ENCODE measurements at regions not wholly inside any gene's neighbourhood (a gene's known extent, or its start where the extent isn't known, plus 50 kb on each side); places are given as distances from the start of the nearest gene placed in this dataset.

DNA sequence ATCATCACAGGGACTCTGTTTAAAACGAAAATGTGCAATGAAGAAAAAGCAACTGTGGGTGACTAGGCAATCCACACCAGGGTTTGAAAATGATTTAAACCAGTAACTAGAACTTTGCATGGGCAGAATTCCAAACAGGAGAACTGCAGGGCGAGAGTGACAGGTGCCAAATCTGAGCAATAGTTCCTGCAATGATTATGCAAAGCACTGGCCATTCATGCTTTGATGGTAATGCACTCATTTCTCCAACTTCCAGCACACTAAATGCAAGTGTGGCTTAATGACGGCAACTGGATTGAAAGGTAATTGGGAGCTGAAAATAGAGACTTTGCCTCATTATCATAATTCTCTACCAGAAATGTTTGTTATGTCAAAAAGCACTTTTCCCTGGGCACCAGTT, 140.5 kb upstream of the TMCC3 start:
- H3K9me3 Mint-ChIP-seq = peaks cover 0 to 2% (median 0%) of the 10 kb centered on the region in 7 donors
- no peak overlapping the region for H3K27ac Mint-ChIP-seq
- Histone ChIP-seq H3K79me2 (ENCODE audit: insufficient read depth, low read length) (no peaks in the 10 kb centered on the region), H3K9ac (ENCODE audit: insufficient read depth, low read length, poor library complexity, severe bottlenecking) (no peak overlapping the region), H3K4me1 (ENCODE audit: control insufficient read depth in 1 of 2, insufficient read depth in 2 of 2, low read length in 2 of 2) (peaks cover 13 to 19% of the 10 kb centered on the region in 2 donors), H3K4me2 (replicated peaks; ENCODE audit: extremely low read depth, low read length, poor library complexity, severe bottlenecking) (no peak overlapping the region), H3K9me3 (replicated peaks in 1 of 2; ENCODE audit: control insufficient read depth in 1 of 2, insufficient read depth in 1 of 2, low read length in 2 of 2) (no peaks in the 10 kb centered on the region), H3K27ac (ENCODE audit: low read depth in 1 of 2, low read length in 2 of 2) (no peak overlapping the region), H3K27me3 (ENCODE audit: control insufficient read depth in 2 of 2, insufficient read depth in 2 of 2, low read length in 2 of 2) (no peaks in the 10 kb centered on the region), H3K36me3 (replicated peaks in 1 of 2; ENCODE audit: control insufficient read depth in 1 of 2, insufficient read depth in 2 of 2, low read length in 2 of 2) (no peaks in the 10 kb centered on the region), H2AFZ (ENCODE audit: insufficient read depth, low read depth, low read length, poor library complexity, severe bottlenecking) (no peak overlapping the region), H3K4me3 (replicated peaks in 1 of 3; ENCODE audit: low read depth in 2 of 3, low read length in 3 of 3) (no peak overlapping the region), H4K20me1 (ENCODE audit: insufficient read depth, low read length) (no peaks in the 10 kb centered on the region)
- WGBS (ENCODE audit: insufficient coverage) = no CpG with 5 or more reads among the region's 3 CpGs
- H3K27me3 Mint-ChIP-seq (ENCODE audit: low read depth in 3 of 3) = no peaks in the 10 kb centered on the region
- DNase-seq = no peak
- TF ChIP-seq, protein P1, sequence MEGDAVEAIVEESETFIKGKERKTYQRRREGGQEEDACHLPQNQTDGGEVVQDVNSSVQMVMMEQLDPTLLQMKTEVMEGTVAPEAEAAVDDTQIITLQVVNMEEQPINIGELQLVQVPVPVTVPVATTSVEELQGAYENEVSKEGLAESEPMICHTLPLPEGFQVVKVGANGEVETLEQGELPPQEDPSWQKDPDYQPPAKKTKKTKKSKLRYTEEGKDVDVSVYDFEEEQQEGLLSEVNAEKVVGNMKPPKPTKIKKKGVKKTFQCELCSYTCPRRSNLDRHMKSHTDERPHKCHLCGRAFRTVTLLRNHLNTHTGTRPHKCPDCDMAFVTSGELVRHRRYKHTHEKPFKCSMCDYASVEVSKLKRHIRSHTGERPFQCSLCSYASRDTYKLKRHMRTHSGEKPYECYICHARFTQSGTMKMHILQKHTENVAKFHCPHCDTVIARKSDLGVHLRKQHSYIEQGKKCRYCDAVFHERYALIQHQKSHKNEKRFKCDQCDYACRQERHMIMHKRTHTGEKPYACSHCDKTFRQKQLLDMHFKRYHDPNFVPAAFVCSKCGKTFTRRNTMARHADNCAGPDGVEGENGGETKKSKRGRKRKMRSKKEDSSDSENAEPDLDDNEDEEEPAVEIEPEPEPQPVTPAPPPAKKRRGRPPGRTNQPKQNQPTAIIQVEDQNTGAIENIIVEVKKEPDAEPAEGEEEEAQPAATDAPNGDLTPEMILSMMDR (IDR thresholded peaks at IDR 0.05) = no peak
- no peak overlapping the region for H3K4me3 Mint-ChIP-seq
- no peaks in the 10 kb centered on the region for H3K36me3 Mint-ChIP-seq
- intact Hi-C loops (cut with micrococcal nuclease) = no loop called here
- H3K4me1 Mint-ChIP-seq = peaks cover 15% of the 10 kb centered on the region

DNA sequence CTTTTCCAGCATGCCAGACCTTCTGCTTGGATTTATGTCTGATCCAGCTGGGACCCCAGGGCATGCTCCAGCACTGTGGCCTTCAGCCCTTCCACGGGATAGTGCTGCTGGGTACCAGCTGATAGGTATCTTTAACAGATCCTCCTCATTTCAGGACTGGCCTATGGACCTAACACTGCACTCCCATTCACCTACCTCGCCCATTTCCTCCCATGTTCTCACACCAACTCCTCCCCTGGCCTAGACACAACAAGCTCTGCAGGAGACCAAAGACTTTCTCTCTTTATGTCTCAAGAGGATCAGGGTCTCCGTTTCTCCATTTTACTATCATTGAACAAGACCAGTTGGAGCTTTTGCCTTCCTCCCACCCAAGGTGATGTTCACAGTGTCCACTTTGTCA, 140.0 kb upstream of the TMCC3 start:
- TF ChIP-seq, protein P1 (IDR thresholded peaks at IDR 0.05) = no peak
- H3K4me2 ChIP-seq (replicated peaks; ENCODE audit: extremely low read depth, low read length, poor library complexity, severe bottlenecking) = no peak overlapping the region
- intact Hi-C loops (cut with micrococcal nuclease) = no loop called here
- H3K4me3 ChIP-seq (replicated peaks in 1 of 3; ENCODE audit: low read depth in 2 of 3, low read length in 3 of 3) = no peak overlapping the region
- no peak for DNase-seq
- Mint-ChIP-seq H3K27me3 (ENCODE audit: low read depth in 3 of 3) (no peaks in the 10 kb centered on the region), H3K4me3 (no peak overlapping the region), H3K27ac (no peak overlapping the region), H3K9me3 (peaks cover 0 to 2% (median 0%) of the 10 kb centered on the region in 7 donors), H3K4me1 (peaks cover 15% of the 10 kb centered on the region), H3K36me3 (no peaks in the 10 kb centered on the region)
- H3K27ac ChIP-seq (ENCODE audit: low read depth in 1 of 2, low read length in 2 of 2) = no peak overlapping the region
- peaks cover 13 to 19% of the 10 kb centered on the region in 2 donors for H3K4me1 ChIP-seq (ENCODE audit: control insufficient read depth in 1 of 2, insufficient read depth in 2 of 2, low read length in 2 of 2)
- H2AFZ ChIP-seq (ENCODE audit: insufficient read depth, low read depth, low read length, poor library complexity, severe bottlenecking) = no peak overlapping the region
- WGBS (ENCODE audit: insufficient coverage) = 96% methylated on average over 2 of the region's 3 CpGs
- H3K79me2 ChIP-seq (ENCODE audit: insufficient read depth, low read length) = no peaks in the 10 kb centered on the region
- no peaks in the 10 kb centered on the region for H3K27me3 ChIP-seq (ENCODE audit: control insufficient read depth in 2 of 2, insufficient read depth in 2 of 2, low read length in 2 of 2)
- H4K20me1 ChIP-seq (ENCODE audit: insufficient read depth, low read length) = no peaks in the 10 kb centered on the region
- H3K9me3 ChIP-seq (replicated peaks in 1 of 2; ENCODE audit: control insufficient read depth in 1 of 2, insufficient read depth in 1 of 2, low read length in 2 of 2) = no peaks in the 10 kb centered on the region
- H3K36me3 ChIP-seq (replicated peaks in 1 of 2; ENCODE audit: control insufficient read depth in 1 of 2, insufficient read depth in 2 of 2, low read length in 2 of 2) = no peaks in the 10 kb centered on the region
- no peak overlapping the region for H3K9ac ChIP-seq (ENCODE audit: insufficient read depth, low read length, poor library complexity, severe bottlenecking)

Data from CD14-positive monocyte (primary cell).